A673 (cell line): ENCODE measurements at regions not wholly inside any gene's neighbourhood (a gene's known extent, or its start where the extent isn't known, plus 50 kb on each side); places are given as distances from the start of the nearest gene placed in this dataset.

Experiments
- BruUV-seq: library from RNA; stranded (reverse); fragments of 400-500 nt; replicated peaks from 2 replicates; lab custom pipeline; 2021; lab: Mats Ljungman, UMichigan
- CTCF ChIA-PET: fragments of 300-600 bp; sonication (Branson Sonifier 250); formaldehyde crosslinking; loops from one replicate; lab custom pipeline; 2022; ENCODE audit warnings: antibody characterized with exemption; lab: Charles Lee
- POLR2A ChIA-PET: fragments of 300-600 bp; sonication (Branson Sonifier 250); formaldehyde crosslinking; loops from one replicate; lab custom pipeline; 2022; ENCODE audit warnings: antibody characterized with exemption; ENCODE audit not compliant: low non-redundant PET; lab: Charles Lee
- DNase-seq: peaks from one replicate; pipeline ENCODE4 v3.0.0-alpha.2; 2015; ENCODE audit warnings: low spot score
- H3K27ac ChIP-seq: fragments of 200-600 bp; sonication (generic); 2 replicates; pipeline ENCODE4 v1.5.1; 2016; ENCODE audit warnings: mixed run types, low read depth, mild to moderate bottlenecking, mixed read lengths, antibody characterized with exemption, low read length; ENCODE audit not compliant: poor library complexity, severe bottlenecking
- H3K27me3 ChIP-seq: fragments of 200-600 bp; sonication (generic); replicated peaks from 2 replicates; pipeline ENCODE4 v1.6.1; 2017; ENCODE audit warnings: mixed run types, low read depth, mild to moderate bottlenecking, mixed read lengths, antibody characterized with exemption, low read length; ENCODE audit not compliant: insufficient read depth, poor library complexity
- H3K36me3 ChIP-seq: fragments of 200-600 bp; sonication (generic); 2 replicates; pipeline ENCODE4 v1.6.1; 2016; ENCODE audit warnings: mixed run types, mild to moderate bottlenecking, mixed read lengths, antibody characterized with exemption, low read length; ENCODE audit not compliant: insufficient read depth, poor library complexity, severe bottlenecking
- H3K4me1 ChIP-seq: fragments of 200-600 bp; sonication (generic); 2 replicates; pipeline ENCODE4 v1.6.1; 2017; ENCODE audit warnings: mixed run types, mild to moderate bottlenecking, mixed read lengths, antibody characterized with exemption, low read length; ENCODE audit not compliant: insufficient read depth, poor library complexity, severe bottlenecking
- H3K4me3 ChIP-seq: fragments of 200-600 bp; sonication (generic); 2 replicates; pipeline ENCODE4 v1.5.1; 2016; ENCODE audit warnings: low read depth, mixed run types, mild to moderate bottlenecking, mixed read lengths, low read length; ENCODE audit not compliant: poor library complexity, severe bottlenecking
- H3K9me3 ChIP-seq: fragments of 200-600 bp; sonication (generic); 2 replicates; pipeline ENCODE4 v1.6.1; 2016; ENCODE audit warnings: mixed run types, low read depth, mild to moderate bottlenecking, mixed read lengths, antibody characterized with exemption, low read length; ENCODE audit not compliant: poor library complexity, severe bottlenecking
- EZH2 ChIP-seq: fragments of 200-600 bp; sonication (generic); IDR thresholded peaks from 2 replicates; pipeline ENCODE4 v1.6.1; 2017; ENCODE audit warnings: borderline replicate concordance, low read depth, mild to moderate bottlenecking, mixed read lengths, antibody characterized with exemption, low read length; ENCODE audit not compliant: poor library complexity, severe bottlenecking
- intact Hi-C: fragments of 100-400 bp; cut with micrococcal nuclease; formaldehyde crosslinking; loops from one replicate; pipeline ENCODE4 v1.10.0; 2022; ENCODE audit not compliant: unreplicated experiment
- TF ChIP-seq, protein P1 (sequence below): fragments of 300-800, 200-600 bp; sonication (generic); conservative IDR thresholded peaks from 2 replicates; pipeline ENCODE4 v1.5.1; 2017; ENCODE audit warnings: low read depth, mild to moderate bottlenecking, antibody characterized with exemption, low read length, moderate library complexity, mixed read lengths

DNA sequence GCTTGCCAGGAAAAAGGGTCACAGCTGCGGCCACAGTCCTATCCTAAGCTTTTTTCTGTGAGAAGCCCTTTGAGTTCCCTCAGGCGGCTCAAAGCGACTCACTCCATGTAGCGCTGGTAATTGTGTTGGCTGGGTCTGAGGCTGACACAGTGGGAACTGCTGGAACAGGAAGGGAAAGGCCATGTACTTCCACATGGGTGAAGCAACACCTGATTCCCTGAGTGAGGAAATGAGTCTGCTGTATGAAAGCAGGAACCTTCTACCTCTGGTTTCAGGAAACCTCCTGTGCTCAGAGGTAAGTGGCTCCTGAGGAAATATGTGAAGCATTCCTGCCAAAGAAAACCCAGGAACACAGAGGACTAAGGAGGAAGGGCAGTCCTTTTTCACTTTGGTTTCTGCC is 734.6 kb upstream of the SORCS1 start:
- H3K9me3 ChIP-seq: no peaks in the 10 kb centered on the region
- CTCF ChIA-PET: no interaction called here
- no TSS peak for BruUV-seq

DNA sequence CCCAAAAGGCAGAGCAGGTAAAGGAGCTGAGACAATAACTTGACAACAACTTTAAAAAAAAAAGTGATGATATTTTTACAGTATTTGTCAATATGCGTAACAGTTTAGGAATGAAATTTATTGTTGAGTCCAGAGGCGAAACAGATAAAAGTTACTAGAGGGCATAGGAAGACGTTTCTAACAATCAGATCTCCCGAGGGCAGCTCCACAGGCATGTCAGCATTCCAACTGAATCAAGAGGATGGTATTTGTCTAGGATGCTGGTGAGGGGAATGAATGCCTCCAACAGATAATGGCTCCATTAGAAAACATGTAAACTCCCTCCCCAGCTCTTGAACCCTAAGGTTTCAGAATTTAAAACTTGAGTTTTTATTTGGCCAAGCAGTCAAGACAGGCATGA is 733.9 kb upstream of the SORCS1 start:
- ChIA-PET POLR2A (no interaction called here), CTCF (no interaction called here)
- no peak overlapping the region for H3K4me3 ChIP-seq
- no peaks in the 10 kb centered on the region for H3K9me3 ChIP-seq
- H3K36me3 ChIP-seq: no peaks in the 10 kb centered on the region
- TF ChIP-seq EZH2: no peak
- no peak overlapping the region for H3K27ac ChIP-seq
- no TSS peak for BruUV-seq
- H3K27me3 ChIP-seq: no peaks in the 10 kb centered on the region
- DNase-seq: no peak
- intact Hi-C loops: no loop called here
- no peaks in the 10 kb centered on the region for H3K4me1 ChIP-seq

More for the DNA sequence above, 734.6 kb upstream of the SORCS1 start:
- TF ChIP-seq EZH2: no peak
- TF ChIP-seq, protein P1, sequence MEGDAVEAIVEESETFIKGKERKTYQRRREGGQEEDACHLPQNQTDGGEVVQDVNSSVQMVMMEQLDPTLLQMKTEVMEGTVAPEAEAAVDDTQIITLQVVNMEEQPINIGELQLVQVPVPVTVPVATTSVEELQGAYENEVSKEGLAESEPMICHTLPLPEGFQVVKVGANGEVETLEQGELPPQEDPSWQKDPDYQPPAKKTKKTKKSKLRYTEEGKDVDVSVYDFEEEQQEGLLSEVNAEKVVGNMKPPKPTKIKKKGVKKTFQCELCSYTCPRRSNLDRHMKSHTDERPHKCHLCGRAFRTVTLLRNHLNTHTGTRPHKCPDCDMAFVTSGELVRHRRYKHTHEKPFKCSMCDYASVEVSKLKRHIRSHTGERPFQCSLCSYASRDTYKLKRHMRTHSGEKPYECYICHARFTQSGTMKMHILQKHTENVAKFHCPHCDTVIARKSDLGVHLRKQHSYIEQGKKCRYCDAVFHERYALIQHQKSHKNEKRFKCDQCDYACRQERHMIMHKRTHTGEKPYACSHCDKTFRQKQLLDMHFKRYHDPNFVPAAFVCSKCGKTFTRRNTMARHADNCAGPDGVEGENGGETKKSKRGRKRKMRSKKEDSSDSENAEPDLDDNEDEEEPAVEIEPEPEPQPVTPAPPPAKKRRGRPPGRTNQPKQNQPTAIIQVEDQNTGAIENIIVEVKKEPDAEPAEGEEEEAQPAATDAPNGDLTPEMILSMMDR: no peak
- Histone ChIP-seq H3K4me3 (no peak overlapping the region), H3K27ac (no peak overlapping the region), H3K27me3 (no peaks in the 10 kb centered on the region), H3K4me1 (no peaks in the 10 kb centered on the region), H3K36me3 (no peaks in the 10 kb centered on the region)
- POLR2A ChIA-PET: no interaction called here
- no peak for DNase-seq
- intact Hi-C loops: no loop called here

DNA sequence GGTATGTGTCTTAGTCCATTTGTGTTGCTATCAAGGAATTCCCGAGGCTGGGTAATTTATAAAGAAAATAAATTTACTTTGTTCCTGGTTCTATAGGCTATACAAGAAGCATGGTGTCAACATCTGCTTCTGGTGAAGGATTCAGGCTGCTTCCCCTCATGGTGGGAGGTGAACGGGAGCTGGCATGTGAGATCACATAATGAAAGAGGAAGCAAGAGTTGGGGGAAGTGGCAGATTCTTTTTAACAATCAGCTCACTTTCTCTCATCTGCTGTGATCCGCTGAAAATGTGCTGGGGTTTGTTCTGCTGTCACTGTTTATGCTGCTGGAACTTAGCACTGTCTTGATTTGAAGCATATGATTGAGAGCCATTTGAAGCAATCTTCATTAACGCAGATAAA is 730.0 kb upstream of the SORCS1 start:
- H3K4me1 ChIP-seq: no peaks in the 10 kb centered on the region
- H3K27me3 ChIP-seq: no peaks in the 10 kb centered on the region
- no TSS peak for BruUV-seq
- no peaks in the 10 kb centered on the region for H3K36me3 ChIP-seq
- no peak for TF ChIP-seq EZH2
- TF ChIP-seq, protein P1: no peak
- POLR2A ChIA-PET: no interaction called here
- no peaks in the 10 kb centered on the region for H3K9me3 ChIP-seq
- CTCF ChIA-PET: no interaction called here
- no peak overlapping the region for H3K27ac ChIP-seq
- intact Hi-C loops: no loop called here
- H3K4me3 ChIP-seq: no peak overlapping the region
- no peak for DNase-seq

DNA sequence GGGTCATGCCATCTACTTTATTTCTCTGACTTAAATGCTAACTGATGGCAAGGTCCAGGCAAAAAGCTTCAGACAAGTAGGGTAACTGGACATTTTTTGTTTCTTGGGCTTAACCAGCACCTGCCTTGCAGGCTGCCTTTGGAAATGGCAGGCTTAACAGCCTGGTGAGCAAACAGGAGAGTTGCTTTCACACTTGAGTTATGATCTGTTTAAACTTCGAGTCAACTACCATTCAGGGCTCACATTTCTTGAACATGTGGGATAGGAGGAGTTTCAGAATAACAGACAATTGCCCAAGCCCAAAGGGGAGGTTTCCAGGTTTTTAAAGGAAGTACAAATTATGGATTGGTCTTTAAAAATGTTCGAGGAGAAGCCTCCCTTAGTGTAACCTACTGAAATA is 724.6 kb upstream of the SORCS1 start:
- DNase-seq: no peak
- Histone ChIP-seq H3K27me3 (no peaks in the 10 kb centered on the region), H3K36me3 (no peaks in the 10 kb centered on the region), H3K9me3 (no peaks in the 10 kb centered on the region), H3K4me1 (no peaks in the 10 kb centered on the region), H3K27ac (no peak overlapping the region), H3K4me3 (no peak overlapping the region)
- CTCF ChIA-PET: no interaction called here
- no TSS peak for BruUV-seq
- TF ChIP-seq, protein P1: no peak
- no peak for TF ChIP-seq EZH2
- POLR2A ChIA-PET: no interaction called here
- intact Hi-C loops: no loop called here
